Amniotic stem cell (primary cell): ENCODE measurements at regions not wholly inside any gene's neighbourhood (a gene's known extent, or its start where the extent isn't known, plus 50 kb on each side); places are given as distances from the start of the nearest gene placed in this dataset.
A peak's percentile ranks its signal among the peaks of the same experiment; 100 is the strongest.

Source experiments
- DNase-seq: peaks from one replicate; lab custom pipeline; 2025; lab: John Stamatoyannopoulos, UW

GRCh38 chr12:67147030-67147429 is 122.1 kb upstream of the CAND1 start:
- no peak for DNase-seq

GRCh38 chr12:67147447-67147846 is 121.7 kb upstream of the CAND1 start:
- no peak for DNase-seq

GRCh38 chr12:67148265-67148664 is 120.9 kb upstream of the CAND1 start:
- no peak for DNase-seq

GRCh38 chr12:67151886-67152285 is 117.3 kb upstream of the CAND1 start:
- DNase-seq = no peak

- no peak for DNase-seq
These were observed 116.7 kb upstream of the CAND1 start for GRCh38 chr12:67152451-67152850.

- DNase-seq = no peak
These were observed 114.3 kb upstream of the CAND1 start for GRCh38 chr12:67154901-67155300.

- DNase-seq = no peak
These were observed 113.3 kb upstream of the CAND1 start for GRCh38 chr12:67155863-67156262.

GRCh38 chr12:67161322-67161918 is 107.7 kb upstream of the CAND1 start:
- DNase-seq = peak; percentile 2

GRCh38 chr12:67173258-67173657 is 95.9 kb upstream of the CAND1 start:
- DNase-seq = no peak

GRCh38 chr12:67182551-67182950 is 86.6 kb upstream of the CAND1 start:
- DNase-seq = no peak

GRCh38 chr12:67193704-67194103 is 75.5 kb upstream of the CAND1 start:
- peak; percentile 1 for DNase-seq

- DNase-seq = no peak
These were observed 68.8 kb upstream of the CAND1 start for GRCh38 chr12:67200386-67200785.

- no peak for DNase-seq
These were observed 67.0 kb upstream of the CAND1 start for GRCh38 chr12:67202011-67202677.

GRCh38 chr12:67202678-67203012 is 66.5 kb upstream of the CAND1 start:
- DNase-seq = no peak

- no peak for DNase-seq
These were observed 60.7 kb upstream of the CAND1 start for GRCh38 chr12:67208281-67209067.

- DNase-seq = no peak
These were observed 58.1 kb upstream of the CAND1 start for GRCh38 chr12:67211029-67211428.

GRCh38 chr12:67211494-67211893 is 57.7 kb upstream of the CAND1 start:
- DNase-seq = no peak

GRCh38 chr12:67217647-67218046 is 51.5 kb upstream of the CAND1 start:
- DNase-seq = no peak
